Neural progenitor cell (in vitro differentiated cells): ENCODE measurements at regions not wholly inside any gene's neighbourhood (a gene's known extent, or its start where the extent isn't known, plus 50 kb on each side); places are given as distances from the start of the nearest gene placed in this dataset.

Experiments
- DNase-seq: peaks from one replicate; pipeline ENCODE4 v3.0.0-alpha.2; 2016; ENCODE audit warnings: low spot score
- H2AFZ ChIP-seq: fragments of 200-600 bp; sonication (generic); replicated peaks from 2 replicates; pipeline ENCODE4 v1.6.1; 2016; ENCODE audit warnings: antibody characterized with exemption
- H3F3A ChIP-seq: fragments of 200-600 bp; sonication (generic); 2 replicates; pipeline ENCODE4 v1.6.1; 2016; ENCODE audit warnings: antibody characterized with exemption, low read depth
- H3K27ac ChIP-seq: fragments of 200-600 bp; sonication (generic); 2 replicates; pipeline ENCODE4 v1.5.1; 2016; ENCODE audit warnings: mild to moderate bottlenecking
- H3K27me3 ChIP-seq: fragments of 200-600 bp; sonication (generic); 2 replicates; pipeline ENCODE4 v1.6.1; 2016; ENCODE audit warnings: mild to moderate bottlenecking, moderate library complexity
- H3K36me3 ChIP-seq: fragments of 200-600 bp; sonication (generic); 2 replicates; pipeline ENCODE4 v1.5.1; 2016
- H3K4me1 ChIP-seq: fragments of 200-600 bp; sonication (generic); 2 replicates; pipeline ENCODE4 v1.6.1; 2016; ENCODE audit warnings: mixed run types
- H3K4me2 ChIP-seq: fragments of 200-600 bp; sonication (generic); 2 replicates; pipeline ENCODE4 v1.6.1; 2016
- H3K4me3 ChIP-seq: fragments of 200-600 bp; sonication (generic); 2 replicates; pipeline ENCODE4 v1.5.1; 2016
- H3K79me2 ChIP-seq: fragments of 200-600 bp; sonication (generic); 2 replicates; pipeline ENCODE4 v1.6.1; 2016; ENCODE audit warnings: low read depth
- H3K9ac ChIP-seq: fragments of 200-600 bp; sonication (generic); 2 replicates; pipeline ENCODE4 v1.6.1; 2016
- H3K9me3 ChIP-seq: fragments of 200-600 bp; sonication (generic); 2 replicates; pipeline ENCODE4 v1.5.1; 2016; ENCODE audit warnings: low read depth
- H4K20me1 ChIP-seq: fragments of 200-600 bp; sonication (generic); 2 replicates; pipeline ENCODE4 v1.6.1; 2016; ENCODE audit warnings: low read depth
- H3K27ac Mint-ChIP-seq: 3 replicates; pipeline ENCODE4 v1.8.0; 2021; ENCODE audit warnings: mixed read lengths
- H3K27me3 Mint-ChIP-seq: 2 replicates; pipeline ENCODE4 v1.8.0; 2022; ENCODE audit warnings: low read depth, mild to moderate bottlenecking, inconsistent platforms, moderate library complexity, mixed read lengths; ENCODE audit not compliant: insufficient read depth
- H3K36me3 Mint-ChIP-seq: 3 replicates; pipeline ENCODE4 v1.8.0; 2021; ENCODE audit warnings: mixed read lengths
- H3K4me1 Mint-ChIP-seq: 3 replicates; pipeline ENCODE4 v1.8.0; 2021; ENCODE audit warnings: mixed read lengths
- H3K4me3 Mint-ChIP-seq: 3 replicates; pipeline ENCODE4 v1.8.0; 2021; ENCODE audit warnings: mild to moderate bottlenecking, moderate library complexity, mixed read lengths
- H3K9me3 Mint-ChIP-seq: 3 replicates; pipeline ENCODE4 v1.8.0; 2020; ENCODE audit warnings: mixed read lengths
- EZH2 ChIP-seq: fragments of 200-600 bp; sonication (generic); IDR thresholded peaks from 2 replicates; pipeline ENCODE4 v1.6.1; 2017; ENCODE audit warnings: antibody characterized with exemption, mild to moderate bottlenecking, moderate library complexity
- EZH2phosphoT487 ChIP-seq: fragments of 200-600 bp; sonication (generic); IDR thresholded peaks from 2 replicates; pipeline ENCODE4 v1.6.1; 2017; ENCODE audit warnings: antibody characterized with exemption
- TF ChIP-seq, protein P1 (sequence below): fragments of 200-600 bp; sonication (generic); IDR thresholded peaks from 2 replicates; pipeline ENCODE4 v1.5.1; 2017; ENCODE audit warnings: antibody characterized with exemption, mild to moderate bottlenecking

DNA sequence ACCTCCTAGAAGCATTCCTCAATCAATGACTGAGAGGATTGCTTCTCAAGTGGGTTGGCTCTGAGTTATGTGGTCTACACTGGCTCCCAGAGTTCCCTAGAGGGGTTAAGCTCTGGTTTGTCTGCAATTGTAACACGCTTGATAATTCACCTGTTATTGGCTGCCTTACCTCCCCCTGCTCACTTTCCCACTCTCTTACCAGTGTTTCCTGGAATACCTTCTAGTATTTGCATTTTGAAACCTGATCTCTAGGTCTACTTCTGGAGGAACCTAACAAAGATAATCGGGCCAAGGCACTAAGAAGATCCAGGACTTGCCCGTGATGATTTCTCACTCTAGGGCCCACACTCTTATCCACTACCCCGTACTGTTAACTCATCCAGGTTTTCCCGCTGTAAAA, 110.1 kb upstream of the MAP3K1 start:
- Mint-ChIP-seq H3K36me3 (peaks cover 3% of the 10 kb centered on the region), H3K27me3 (peaks cover 3% of the 10 kb centered on the region), H3K4me1 (peaks cover 5% of the 10 kb centered on the region), H3K9me3 (peaks cover 9% of the 10 kb centered on the region), H3K4me3 (no peak overlapping the region), H3K27ac (no peak overlapping the region)
- Histone ChIP-seq H3K9ac (no peak overlapping the region), H3K27me3 (peaks cover 28% of the 10 kb centered on the region), H3K27ac (no peak overlapping the region), H2AFZ (no peak overlapping the region), H3K4me1 (no peaks in the 10 kb centered on the region), H3K4me3 (no peak overlapping the region), H3F3A (peaks cover 3% of the 10 kb centered on the region), H3K4me2 (no peak overlapping the region), H3K36me3 (no peaks in the 10 kb centered on the region), H4K20me1 (no peaks in the 10 kb centered on the region), H3K79me2 (no peaks in the 10 kb centered on the region), H3K9me3 (no peaks in the 10 kb centered on the region)
- no peak for DNase-seq
- TF ChIP-seq, protein P1, sequence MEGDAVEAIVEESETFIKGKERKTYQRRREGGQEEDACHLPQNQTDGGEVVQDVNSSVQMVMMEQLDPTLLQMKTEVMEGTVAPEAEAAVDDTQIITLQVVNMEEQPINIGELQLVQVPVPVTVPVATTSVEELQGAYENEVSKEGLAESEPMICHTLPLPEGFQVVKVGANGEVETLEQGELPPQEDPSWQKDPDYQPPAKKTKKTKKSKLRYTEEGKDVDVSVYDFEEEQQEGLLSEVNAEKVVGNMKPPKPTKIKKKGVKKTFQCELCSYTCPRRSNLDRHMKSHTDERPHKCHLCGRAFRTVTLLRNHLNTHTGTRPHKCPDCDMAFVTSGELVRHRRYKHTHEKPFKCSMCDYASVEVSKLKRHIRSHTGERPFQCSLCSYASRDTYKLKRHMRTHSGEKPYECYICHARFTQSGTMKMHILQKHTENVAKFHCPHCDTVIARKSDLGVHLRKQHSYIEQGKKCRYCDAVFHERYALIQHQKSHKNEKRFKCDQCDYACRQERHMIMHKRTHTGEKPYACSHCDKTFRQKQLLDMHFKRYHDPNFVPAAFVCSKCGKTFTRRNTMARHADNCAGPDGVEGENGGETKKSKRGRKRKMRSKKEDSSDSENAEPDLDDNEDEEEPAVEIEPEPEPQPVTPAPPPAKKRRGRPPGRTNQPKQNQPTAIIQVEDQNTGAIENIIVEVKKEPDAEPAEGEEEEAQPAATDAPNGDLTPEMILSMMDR = no peak
- TF ChIP-seq EZH2 = no peak
- TF ChIP-seq EZH2phosphoT487 = no peak

DNA sequence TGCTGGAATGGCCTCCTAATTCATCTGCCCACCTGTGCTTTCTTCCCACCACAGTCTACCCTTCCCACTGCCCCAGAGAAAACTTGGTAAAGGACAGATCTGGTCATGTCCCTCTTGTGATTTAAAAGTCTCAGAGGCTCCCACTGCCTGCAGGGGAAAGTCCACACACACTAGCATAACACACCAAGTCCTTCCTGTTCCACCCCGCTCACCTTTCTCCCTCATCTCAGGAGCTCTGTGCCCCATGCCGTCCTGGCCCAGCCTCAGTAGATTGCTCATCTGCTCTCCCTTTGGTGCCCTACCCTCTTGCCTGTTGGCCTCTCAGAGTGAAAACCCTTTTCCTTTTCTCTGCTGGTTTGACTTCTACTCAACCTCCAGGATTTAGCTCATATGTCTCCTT, 111.4 kb upstream of the MAP3K1 start:
- no peak overlapping the region for H2AFZ ChIP-seq
- H3K27me3 Mint-ChIP-seq = peaks cover 3% of the 10 kb centered on the region
- peaks cover 3% of the 10 kb centered on the region for H3K36me3 Mint-ChIP-seq
- H3K36me3 ChIP-seq = no peaks in the 10 kb centered on the region
- peaks cover 28% of the 10 kb centered on the region for H3K27me3 ChIP-seq
- no peak overlapping the region for H3K27ac ChIP-seq
- peak overlapping the region; percentile 22 for H3K27ac Mint-ChIP-seq
- H3K9ac ChIP-seq = no peak overlapping the region
- H3F3A ChIP-seq = peaks cover 15% of the 10 kb centered on the region
- H3K4me3 Mint-ChIP-seq = no peak overlapping the region
- H3K4me3 ChIP-seq = no peak overlapping the region
- peaks cover 9% of the 10 kb centered on the region for H3K9me3 Mint-ChIP-seq
- H3K9me3 ChIP-seq = no peaks in the 10 kb centered on the region
- H3K4me1 Mint-ChIP-seq = peaks cover 16% of the 10 kb centered on the region
- TF ChIP-seq, protein P1 = no peak
- TF ChIP-seq EZH2 (no peak), EZH2phosphoT487 (no peak)
- no peak overlapping the region for H3K4me2 ChIP-seq
- no peak for DNase-seq
- H4K20me1 ChIP-seq = no peaks in the 10 kb centered on the region
- peaks cover 13% of the 10 kb centered on the region for H3K4me1 ChIP-seq
- no peaks in the 10 kb centered on the region for H3K79me2 ChIP-seq

DNA sequence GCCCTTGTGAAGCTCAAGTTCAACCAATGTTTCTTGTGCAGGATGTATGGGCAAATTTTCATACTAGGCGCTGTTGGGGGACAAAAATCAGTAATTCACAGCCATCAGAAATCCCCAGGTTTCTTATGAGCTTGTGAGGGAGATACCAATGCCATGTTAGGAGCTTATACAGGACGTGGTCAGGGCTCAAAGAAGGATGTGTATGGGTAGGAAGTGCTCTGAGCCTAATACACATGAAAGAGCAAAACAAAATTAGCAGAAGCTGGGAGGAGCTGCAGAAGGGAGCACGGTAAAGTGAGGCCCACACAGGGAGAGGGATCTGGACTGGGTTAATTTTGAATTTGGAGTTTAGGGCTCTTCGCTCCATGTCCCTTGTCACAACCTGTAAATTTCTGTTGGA, 114.6 kb upstream of the MAP3K1 start:
- Histone ChIP-seq H3K4me3 (no peak overlapping the region), H2AFZ (no peak overlapping the region), H3K27me3 (peaks cover 28% of the 10 kb centered on the region), H3K9ac (no peak overlapping the region), H3K4me1 (peaks cover 24% of the 10 kb centered on the region), H3K79me2 (no peaks in the 10 kb centered on the region), H3K9me3 (no peaks in the 10 kb centered on the region), H3K36me3 (no peaks in the 10 kb centered on the region), H3K4me2 (no peak overlapping the region), H4K20me1 (no peaks in the 10 kb centered on the region), H3F3A (peaks cover 21% of the 10 kb centered on the region), H3K27ac (no peak overlapping the region)
- no peak overlapping the region for H3K4me3 Mint-ChIP-seq
- peaks cover 28% of the 10 kb centered on the region for H3K4me1 Mint-ChIP-seq
- no peaks in the 10 kb centered on the region for H3K9me3 Mint-ChIP-seq
- H3K27ac Mint-ChIP-seq = no peak overlapping the region
- DNase-seq = no peak
- H3K36me3 Mint-ChIP-seq = no peaks in the 10 kb centered on the region
- TF ChIP-seq EZH2 (no peak), EZH2phosphoT487 (no peak)
- TF ChIP-seq, protein P1 = no peak
- H3K27me3 Mint-ChIP-seq = peaks cover 3% of the 10 kb centered on the region
